DND-41 (cell line): ENCODE measurements at regions not wholly inside any gene's neighbourhood (a gene's known extent, or its start where the extent isn't known, plus 50 kb on each side); places are given as distances from the start of the nearest gene placed in this dataset.

Experiments used
- ATAC-seq: fragments of 200-7000 bp; cut with Tn5 transposase; 3 replicates; pipeline ENCODE4 v1.9.1; 2021; ENCODE audit warnings: low read depth; ENCODE audit not compliant: insufficient read depth
- DNase-seq: peaks from one replicate; pipeline ENCODE4 v3.0.0-alpha.2; 2020
- H2AFZ ChIP-seq: 2 replicates; pipeline ENCODE4 v1.6.0; 2012; ENCODE audit warnings: low read depth, low read length
- H3K27ac ChIP-seq: 2 replicates; pipeline ENCODE4 v1.5.1; 2012; ENCODE audit warnings: low read length, inconsistent platforms
- H3K27me3 ChIP-seq: fragments of 200-600 bp; sonication (generic); 2 replicates; pipeline ENCODE4 v1.6.0; 2012; ENCODE audit warnings: low read length, mild to moderate bottlenecking, inconsistent platforms; ENCODE audit not compliant: insufficient read depth, poor library complexity
- H3K36me3 ChIP-seq: 2 replicates; pipeline ENCODE4 v1.5.1; 2012; ENCODE audit warnings: low read length, inconsistent platforms; ENCODE audit not compliant: insufficient read depth
- H3K4me1 ChIP-seq: 2 replicates; pipeline ENCODE4 v1.5.1; 2012; ENCODE audit warnings: mild to moderate bottlenecking, low read length; ENCODE audit not compliant: insufficient read depth
- H3K4me2 ChIP-seq: 2 replicates; pipeline ENCODE4 v1.6.0; 2012; ENCODE audit warnings: mild to moderate bottlenecking, moderate library complexity, low read length, inconsistent platforms; ENCODE audit not compliant: insufficient read depth
- H3K4me3 ChIP-seq, 2 experiments: fragments of 200-600 bp in 1 of 2; shearing (Covaris generic) in 1 of 2; 2 replicates each; pipeline ENCODE4 v1.5.1; 2012 to 2016; ENCODE audit warnings: inconsistent platforms in 2 of 2, low read length in 2 of 2, mild to moderate bottlenecking in 2 of 2, low read depth in 1 of 2, moderate library complexity in 1 of 2
- H3K79me2 ChIP-seq: 2 replicates; pipeline ENCODE4 v1.6.0; 2012; ENCODE audit warnings: low read length, inconsistent platforms; ENCODE audit not compliant: insufficient read depth
- H3K9ac ChIP-seq: 2 replicates; pipeline ENCODE4 v1.6.0; 2012; ENCODE audit warnings: low read depth, mild to moderate bottlenecking, inconsistent platforms, low read length, moderate library complexity
- H3K9me3 ChIP-seq: 2 replicates; pipeline ENCODE4 v1.5.1; 2012; ENCODE audit warnings: low read length, moderate library complexity, mild to moderate bottlenecking, inconsistent platforms; ENCODE audit not compliant: insufficient read depth, severe bottlenecking
- H4K20me1 ChIP-seq: 2 replicates; pipeline ENCODE4 v1.6.0; 2012; ENCODE audit warnings: low read length; ENCODE audit not compliant: insufficient read depth
- CTCF ChIP-seq: IDR thresholded peaks from 2 replicates; pipeline ENCODE4 v1.5.1; 2012; ENCODE audit warnings: borderline replicate concordance, low read length, moderate library complexity, mild to moderate bottlenecking; ENCODE audit not compliant: poor library complexity, severe bottlenecking; ENCODE audit errors: extremely low read depth
- EZH2 ChIP-seq: IDR thresholded peaks from 3 replicates; pipeline ENCODE4 v1.6.1; 2012; ENCODE audit warnings: borderline replicate concordance, low read depth, mild to moderate bottlenecking, moderate library complexity, low read length, inconsistent platforms; ENCODE audit not compliant: severe bottlenecking

- ATAC-seq = no peak
- DNase-seq = no peak
- H4K20me1 ChIP-seq = no peaks in the 10 kb centered on the region
- no peaks in the 10 kb centered on the region for H3K4me1 ChIP-seq
- no peaks in the 10 kb centered on the region for H3K79me2 ChIP-seq
- TF ChIP-seq CTCF (no peak), EZH2 (no peak)
- no peak overlapping the region for H2AFZ ChIP-seq
- no peaks in the 10 kb centered on the region for H3K27me3 ChIP-seq
- no peak overlapping the region for H3K9ac ChIP-seq
- H3K9me3 ChIP-seq = no peaks in the 10 kb centered on the region
- H3K4me3 ChIP-seq = no peak overlapping the region
- no peaks in the 10 kb centered on the region for H3K36me3 ChIP-seq
- no peak overlapping the region for H3K4me2 ChIP-seq
- no peak overlapping the region for H3K27ac ChIP-seq
Observed at GRCh38 chr16:73228649-73229048, 180.7 kb upstream of the ZFHX3 start.

- no peaks in the 10 kb centered on the region for H3K9me3 ChIP-seq
- TF ChIP-seq EZH2 = no peak
- no peak for TF ChIP-seq CTCF
- no peak for DNase-seq
- H4K20me1 ChIP-seq = no peaks in the 10 kb centered on the region
- no peaks in the 10 kb centered on the region for H3K4me1 ChIP-seq
- no peak overlapping the region for H3K4me2 ChIP-seq
- no peak overlapping the region for H3K27ac ChIP-seq
- H3K4me3 ChIP-seq = no peak overlapping the region
- no peaks in the 10 kb centered on the region for H3K79me2 ChIP-seq
- no peak overlapping the region for H2AFZ ChIP-seq
- no peaks in the 10 kb centered on the region for H3K27me3 ChIP-seq
- no peaks in the 10 kb centered on the region for H3K36me3 ChIP-seq
- H3K9ac ChIP-seq = no peak overlapping the region
- no peak for ATAC-seq
Observed at GRCh38 chr16:73226675-73227074, 178.7 kb upstream of the ZFHX3 start.

GRCh38 chr16:73225983-73226382, 178.1 kb upstream of the ZFHX3 start:
- TF ChIP-seq EZH2 = no peak
- no peak for TF ChIP-seq CTCF
- no peak overlapping the region for H3K4me2 ChIP-seq
- no peak overlapping the region for H3K27ac ChIP-seq
- no peaks in the 10 kb centered on the region for H3K79me2 ChIP-seq
- no peaks in the 10 kb centered on the region for H3K27me3 ChIP-seq
- no peak overlapping the region for H3K9ac ChIP-seq
- H3K9me3 ChIP-seq = no peaks in the 10 kb centered on the region
- ATAC-seq (no peak), DNase-seq (no peak)
- no peak overlapping the region for H3K4me3 ChIP-seq
- no peaks in the 10 kb centered on the region for H4K20me1 ChIP-seq
- no peak overlapping the region for H2AFZ ChIP-seq
- no peaks in the 10 kb centered on the region for H3K4me1 ChIP-seq
- H3K36me3 ChIP-seq = no peaks in the 10 kb centered on the region

GRCh38 chr16:73220836-73221235, 172.9 kb upstream of the ZFHX3 start:
- H3K79me2 ChIP-seq = no peaks in the 10 kb centered on the region
- no peaks in the 10 kb centered on the region for H3K9me3 ChIP-seq
- H4K20me1 ChIP-seq = no peaks in the 10 kb centered on the region
- H2AFZ ChIP-seq = no peak overlapping the region
- no peaks in the 10 kb centered on the region for H3K27me3 ChIP-seq
- H3K4me2 ChIP-seq = no peak overlapping the region
- H3K27ac ChIP-seq = no peak overlapping the region
- no peak overlapping the region for H3K4me3 ChIP-seq
- no peak for ATAC-seq
- no peaks in the 10 kb centered on the region for H3K36me3 ChIP-seq
- DNase-seq = no peak
- no peak overlapping the region for H3K9ac ChIP-seq
- no peaks in the 10 kb centered on the region for H3K4me1 ChIP-seq
- TF ChIP-seq EZH2 (no peak), CTCF (no peak)
